ENCODE measurements at regions not wholly inside any gene's neighbourhood (a gene's known extent, or its start where the extent isn't known, plus 50 kb on each side); places are given as distances from the start of the nearest gene placed in this dataset.

DNA sequence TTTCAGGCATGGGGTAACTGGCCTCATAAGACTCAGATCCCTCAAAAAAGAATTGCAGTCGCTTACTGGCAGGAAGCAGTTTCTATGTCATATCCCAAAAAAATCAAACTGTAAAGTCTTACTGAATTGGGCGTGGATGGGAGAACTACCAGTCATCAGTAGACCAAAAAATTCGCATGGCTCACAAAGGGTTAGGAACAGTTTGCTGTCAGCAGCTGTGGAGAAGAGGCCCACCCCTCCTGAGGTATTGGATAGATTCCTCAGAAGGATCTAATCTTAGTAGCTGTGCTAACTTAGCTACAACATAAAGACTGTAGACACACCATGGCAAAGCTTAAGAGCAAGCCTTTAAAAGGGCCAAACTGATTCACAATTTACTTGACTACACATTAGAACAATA, 478.3 kb upstream of the FTMT start:
- H3K27ac Mint-ChIP-seq: no peak overlapping the region
- intact Hi-C loops (cut with micrococcal nuclease): no loop called here
- no peaks in the 10 kb centered on the region for H4K20me1 ChIP-seq (ENCODE audit: control insufficient read depth, insufficient read depth, low read length, poor library complexity, severe bottlenecking)
- no peak overlapping the region for H3K9ac ChIP-seq (ENCODE audit: low read length)
- POLR2A ChIA-PET: no interaction called here
- H3K79me2 ChIP-seq (ENCODE audit: control insufficient read depth, insufficient read depth, low read length): no peaks in the 10 kb centered on the region
- H3K9me3 Mint-ChIP-seq (ENCODE audit: insufficient read depth): peaks cover 2% of the 10 kb centered on the region
- no peak overlapping the region for H2AFZ ChIP-seq (ENCODE audit: insufficient read depth, low read depth, low read length, poor library complexity, severe bottlenecking)
- ATAC-seq (ENCODE audit: low read depth) (no peak), DNase-seq (no peak)
- no peak overlapping the region for H3K4me2 ChIP-seq (replicated peaks; ENCODE audit: low read depth, low read length, poor library complexity, severe bottlenecking)
- H3K27me3 ChIP-seq (replicated peaks in 1 of 4; ENCODE audit: control extremely low read depth in 1 of 4, control insufficient read depth in 3 of 4, insufficient read depth in 4 of 4, low read length in 3 of 4): no peaks in the 10 kb centered on the region
- no peaks in the 10 kb centered on the region for H3K9me3 ChIP-seq (ENCODE audit: control extremely low read depth in 1 of 3, control insufficient read depth in 2 of 3, insufficient read depth in 1 of 3, low read length in 2 of 3)
- H3K27ac ChIP-seq (ENCODE audit: low read length in 2 of 2): no peak overlapping the region
- H3K27me3 Mint-ChIP-seq: no peaks in the 10 kb centered on the region
- CTCF ChIA-PET: no interaction called here
- H3K4me3 ChIP-seq (ENCODE audit: control extremely low read depth in 1 of 5, extremely low read depth in 1 of 5, insufficient read depth in 1 of 5, low read depth in 2 of 5, low read length in 4 of 5): no peak overlapping the region
- no peaks in the 10 kb centered on the region for H3K4me1 ChIP-seq (ENCODE audit: control insufficient read depth in 2 of 2, insufficient read depth in 2 of 2, low read length in 2 of 2)
- no peak overlapping the region for H3K4me3 Mint-ChIP-seq
- 83% methylated on average over 1 of the region's 3 CpGs for WGBS (ENCODE audit: insufficient coverage)
- no peaks in the 10 kb centered on the region for H3K4me1 Mint-ChIP-seq
- H3K36me3 ChIP-seq (replicated peaks in 1 of 2; ENCODE audit: control extremely low read depth in 1 of 2, control insufficient read depth in 1 of 2, extremely low read depth in 1 of 2, insufficient read depth in 2 of 2, low read length in 1 of 2): no peaks in the 10 kb centered on the region
- no peak for TF ChIP-seq EZH2 (IDR thresholded peaks at IDR 0.05; ENCODE audit: borderline replicate concordance, insufficient read depth, low read depth, low read length, poor library complexity, severe bottlenecking)
- TF ChIP-seq, protein P1, sequence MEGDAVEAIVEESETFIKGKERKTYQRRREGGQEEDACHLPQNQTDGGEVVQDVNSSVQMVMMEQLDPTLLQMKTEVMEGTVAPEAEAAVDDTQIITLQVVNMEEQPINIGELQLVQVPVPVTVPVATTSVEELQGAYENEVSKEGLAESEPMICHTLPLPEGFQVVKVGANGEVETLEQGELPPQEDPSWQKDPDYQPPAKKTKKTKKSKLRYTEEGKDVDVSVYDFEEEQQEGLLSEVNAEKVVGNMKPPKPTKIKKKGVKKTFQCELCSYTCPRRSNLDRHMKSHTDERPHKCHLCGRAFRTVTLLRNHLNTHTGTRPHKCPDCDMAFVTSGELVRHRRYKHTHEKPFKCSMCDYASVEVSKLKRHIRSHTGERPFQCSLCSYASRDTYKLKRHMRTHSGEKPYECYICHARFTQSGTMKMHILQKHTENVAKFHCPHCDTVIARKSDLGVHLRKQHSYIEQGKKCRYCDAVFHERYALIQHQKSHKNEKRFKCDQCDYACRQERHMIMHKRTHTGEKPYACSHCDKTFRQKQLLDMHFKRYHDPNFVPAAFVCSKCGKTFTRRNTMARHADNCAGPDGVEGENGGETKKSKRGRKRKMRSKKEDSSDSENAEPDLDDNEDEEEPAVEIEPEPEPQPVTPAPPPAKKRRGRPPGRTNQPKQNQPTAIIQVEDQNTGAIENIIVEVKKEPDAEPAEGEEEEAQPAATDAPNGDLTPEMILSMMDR (IDR thresholded peaks at IDR 0.05): no peak

DNA sequence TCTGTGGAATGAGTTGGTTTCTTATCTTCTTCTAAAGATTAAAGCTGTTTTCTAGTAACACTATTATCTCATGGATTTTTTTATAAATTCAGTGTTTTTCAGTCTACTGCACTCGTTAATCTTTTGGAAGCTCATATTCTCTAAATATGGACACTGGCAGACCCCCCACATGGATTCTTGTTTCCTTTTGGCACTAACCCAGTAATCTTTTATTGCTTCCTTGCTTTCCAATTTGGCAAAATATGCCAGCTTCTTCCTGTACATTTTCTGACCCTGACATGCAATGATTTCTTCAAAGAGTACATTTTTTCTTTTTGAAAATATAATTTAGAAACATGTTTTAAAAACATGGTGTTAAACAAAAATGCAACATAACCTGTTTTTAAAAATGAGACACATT, 474.2 kb upstream of the FTMT start:
- H4K20me1 ChIP-seq (ENCODE audit: control insufficient read depth, insufficient read depth, low read length, poor library complexity, severe bottlenecking): no peaks in the 10 kb centered on the region
- intact Hi-C loops (cut with micrococcal nuclease): no loop called here
- no peaks in the 10 kb centered on the region for H3K79me2 ChIP-seq (ENCODE audit: control insufficient read depth, insufficient read depth, low read length)
- no peaks in the 10 kb centered on the region for H3K4me1 Mint-ChIP-seq
- H3K4me3 Mint-ChIP-seq: no peak overlapping the region
- no peak overlapping the region for H3K27ac ChIP-seq (ENCODE audit: low read length in 2 of 2)
- peaks cover 2% of the 10 kb centered on the region for H3K9me3 Mint-ChIP-seq (ENCODE audit: insufficient read depth)
- DNase-seq: no peak
- no peak overlapping the region for H2AFZ ChIP-seq (ENCODE audit: insufficient read depth, low read depth, low read length, poor library complexity, severe bottlenecking)
- H3K9me3 ChIP-seq (ENCODE audit: control extremely low read depth in 1 of 3, control insufficient read depth in 2 of 3, insufficient read depth in 1 of 3, low read length in 2 of 3): peaks cover 0 to 4% (median 0%) of the 10 kb centered on the region in 3 donors
- no peak for ATAC-seq (ENCODE audit: low read depth)
- no peaks in the 10 kb centered on the region for H3K4me1 ChIP-seq (ENCODE audit: control insufficient read depth in 2 of 2, insufficient read depth in 2 of 2, low read length in 2 of 2)
- TF ChIP-seq, protein P1 (IDR thresholded peaks at IDR 0.05): no peak
- no peak for TF ChIP-seq EZH2 (IDR thresholded peaks at IDR 0.05; ENCODE audit: borderline replicate concordance, insufficient read depth, low read depth, low read length, poor library complexity, severe bottlenecking)
- H3K4me3 ChIP-seq (ENCODE audit: control extremely low read depth in 1 of 5, extremely low read depth in 1 of 5, insufficient read depth in 1 of 5, low read depth in 2 of 5, low read length in 4 of 5): no peak overlapping the region
- H3K27me3 ChIP-seq (replicated peaks in 1 of 4; ENCODE audit: control extremely low read depth in 1 of 4, control insufficient read depth in 3 of 4, insufficient read depth in 4 of 4, low read length in 3 of 4): no peaks in the 10 kb centered on the region
- no peak overlapping the region for H3K27ac Mint-ChIP-seq
- ChIA-PET CTCF (no interaction called here), POLR2A (no interaction called here)
- no peak overlapping the region for H3K4me2 ChIP-seq (replicated peaks; ENCODE audit: low read depth, low read length, poor library complexity, severe bottlenecking)
- H3K27me3 Mint-ChIP-seq: no peaks in the 10 kb centered on the region
- WGBS (ENCODE audit: insufficient coverage): 33% methylated on average over 1 of the region's 1 CpG
- H3K36me3 ChIP-seq (replicated peaks in 1 of 2; ENCODE audit: control extremely low read depth in 1 of 2, control insufficient read depth in 1 of 2, extremely low read depth in 1 of 2, insufficient read depth in 2 of 2, low read length in 1 of 2): no peaks in the 10 kb centered on the region
- H3K9ac ChIP-seq (ENCODE audit: low read length): no peak overlapping the region

All from B cell (primary cell).